Spleen (tissue), 7 donors: ENCODE measurements at regions not wholly inside any gene's neighbourhood (a gene's known extent, or its start where the extent isn't known, plus 50 kb on each side); places are given as distances from the start of the nearest gene placed in this dataset.

ENCODE experiments used
- CTCF ChIP-seq, 11 experiments: fragments of 200-600 bp in 7 of 11; fragments of 450-650 bp in 4 of 11; sonication (generic) in 4 of 11; IDR thresholded peaks in 8 of 11; conservative IDR thresholded peaks in 3 of 11; 1 replicate in 7 of 11; 2 replicates in 4 of 11; pipeline versions ENCODE4 v1.4.0 to v1.8.0; 2016 to 2021; ENCODE audit warnings: antibody characterized with exemption in 11 of 11, inconsistent platforms in 4 of 11, mild to moderate bottlenecking in 1 of 11
- POLR2A ChIP-seq, 3 donors: fragments of 450-650 bp; IDR thresholded peaks; one replicate each; pipeline ENCODE4 v1.5.1; 2017; ENCODE audit warnings: antibody characterized with exemption in 3 of 3, mild to moderate bottlenecking in 1 of 3
- POLR2AphosphoS5 ChIP-seq, 3 donors: sonication (generic); formaldehyde crosslinking; IDR thresholded peaks; one replicate each; pipeline ENCODE4 v1.5.1; 2017; ENCODE audit warnings: antibody characterized with exemption in 3 of 3
- donor health status: DM: no; HTN: no; CAD: no; lungs with moderate emphysema.
- donor health status: DM: no; HTN: no; CAD: no.
- donor health status: DM: no; HTN: no; CAD: no.

- TF ChIP-seq POLR2A (IDR thresholded peaks at IDR 0.05), result no peak
- TF ChIP-seq CTCF (IDR thresholded peaks at IDR 0.05 in 8 of 11, conservative IDR thresholded peaks at IDR 0.05 in 3 of 11), result no peak
- no peak for TF ChIP-seq POLR2AphosphoS5 (IDR thresholded peaks at IDR 0.05)
These were observed 500.5 kb upstream of the RAB6C start for GRCh38 chr2:129478902-129479517.
